Glomerular visceral epithelial cell (primary cell): ENCODE measurements at regions not wholly inside any gene's neighbourhood (a gene's known extent, or its start where the extent isn't known, plus 50 kb on each side); places are given as distances from the start of the nearest gene placed in this dataset.
"Not testable (repeated sequence)": the region's sequence is repeated elsewhere in the genome, so short reads cannot be mapped to it uniquely, and the experiment has no call there.

ENCODE experiments used
- DNase-seq: peaks from one replicate; pipeline ENCODE4 v3.0.0-alpha.2; 2016; ENCODE audit errors: extremely low spot score

DNA sequence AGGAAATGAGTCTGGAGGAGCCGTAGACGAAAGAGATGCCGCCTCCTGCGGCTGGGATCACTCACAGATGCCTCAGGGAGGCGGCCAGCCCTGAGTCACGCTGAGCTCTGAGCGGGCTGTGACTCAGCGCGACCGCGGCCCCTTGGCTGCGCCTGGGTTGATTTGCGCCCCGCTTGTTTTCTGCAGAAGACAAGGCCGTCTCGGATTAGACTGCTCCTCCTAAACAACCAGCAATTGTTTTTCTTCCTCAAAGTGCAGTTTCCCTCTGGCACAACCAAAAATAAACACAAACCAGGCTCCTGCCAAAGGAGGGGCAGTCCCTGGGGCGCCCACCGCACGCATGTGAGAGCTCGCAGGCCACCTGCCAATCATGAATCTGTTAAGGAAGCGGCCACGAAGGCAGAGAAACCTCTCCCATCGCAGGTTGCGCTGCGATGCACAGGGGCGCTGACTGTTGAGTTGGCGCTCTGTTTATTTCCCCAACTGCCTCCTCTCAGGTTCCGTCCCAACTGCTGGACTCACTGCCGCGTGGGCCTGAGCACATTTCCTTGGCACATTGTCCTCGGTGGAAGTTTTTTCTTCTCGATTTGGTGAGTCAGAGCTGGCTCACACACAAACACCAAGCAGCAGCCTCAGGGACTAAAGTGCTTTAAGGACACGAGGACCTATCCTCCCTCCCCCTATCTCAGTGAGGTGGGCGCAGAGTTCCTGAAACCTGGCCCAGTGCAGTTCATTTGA lies 85.2 kb upstream of the NDUFV2 start:
- DNase-seq: peak; percentile 89

DNA sequence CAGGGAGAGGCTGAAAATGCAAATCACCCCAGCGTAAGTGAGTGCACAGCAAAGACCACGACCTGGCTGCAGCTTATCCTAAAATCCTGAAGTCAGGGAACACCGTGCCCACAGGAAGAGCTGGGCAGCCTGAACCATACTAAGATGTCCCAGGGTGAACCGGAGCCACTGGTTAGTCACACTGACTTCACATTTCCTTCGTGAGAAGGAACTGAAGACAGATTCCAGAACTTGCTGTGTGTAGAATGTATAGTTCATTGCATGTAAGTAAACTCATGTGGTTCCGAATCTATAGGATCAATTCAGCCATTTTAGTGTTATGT lies 84.6 kb upstream of the NDUFV2 start:
- no peak for DNase-seq

DNA sequence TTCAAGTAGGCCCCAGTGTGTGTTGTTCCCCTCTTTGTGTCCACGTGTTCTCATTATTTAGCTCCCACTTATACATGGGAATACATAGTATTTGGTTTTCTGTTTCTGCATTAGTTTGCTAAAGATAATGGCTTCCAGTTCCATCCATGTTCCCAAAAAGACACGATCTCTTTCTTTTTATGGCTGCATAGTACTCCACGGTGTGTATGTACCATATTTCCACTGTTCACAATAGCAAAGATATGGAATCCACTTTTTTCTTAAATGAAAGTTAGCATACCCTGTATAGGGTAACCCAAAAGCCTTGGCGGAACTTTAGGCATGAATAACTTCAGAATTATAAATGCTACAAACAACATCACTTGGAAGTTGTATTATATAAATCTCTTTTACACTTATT lies 83.4 kb upstream of the NDUFV2 start:
- no peak for DNase-seq

DNA sequence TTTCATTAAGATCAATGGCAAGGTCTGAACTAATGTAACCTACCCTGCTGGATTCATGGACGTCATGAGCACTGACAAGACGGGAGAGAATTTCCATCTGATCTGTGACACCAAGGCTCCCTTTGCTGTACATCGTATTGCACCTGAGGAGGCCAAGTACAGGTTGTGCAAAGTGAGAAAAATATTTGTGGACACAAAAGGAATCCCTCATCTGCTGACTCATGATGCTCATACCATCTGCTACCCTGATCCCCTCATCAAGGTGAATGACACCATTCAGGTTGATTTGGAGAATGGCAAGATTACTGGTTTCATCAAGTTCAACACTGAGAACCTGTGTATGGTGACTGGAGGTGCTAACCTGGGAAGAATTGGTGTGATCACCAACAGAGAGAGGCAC lies 82.3 kb upstream of the NDUFV2 start:
- DNase-seq: no peak

DNA sequence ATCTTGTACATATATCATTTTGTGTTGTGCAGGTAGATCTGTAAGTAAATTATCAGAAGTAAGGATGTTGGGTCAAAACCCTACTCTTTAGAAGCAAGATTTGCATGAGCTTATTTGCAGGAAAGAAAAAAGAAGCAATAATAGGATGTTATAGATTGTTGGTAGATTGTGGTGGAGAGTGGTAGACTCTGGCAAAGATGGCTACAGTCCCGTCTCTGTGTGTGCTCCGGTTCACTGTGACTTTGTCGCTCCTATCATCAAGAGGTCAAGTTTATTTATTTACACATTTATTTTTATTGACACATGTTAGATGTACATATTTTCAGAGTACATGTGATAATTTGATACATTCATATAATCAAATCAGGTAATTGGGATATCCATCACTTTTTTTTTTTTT lies 81.0 kb upstream of the NDUFV2 start:
- DNase-seq: no peak

DNA sequence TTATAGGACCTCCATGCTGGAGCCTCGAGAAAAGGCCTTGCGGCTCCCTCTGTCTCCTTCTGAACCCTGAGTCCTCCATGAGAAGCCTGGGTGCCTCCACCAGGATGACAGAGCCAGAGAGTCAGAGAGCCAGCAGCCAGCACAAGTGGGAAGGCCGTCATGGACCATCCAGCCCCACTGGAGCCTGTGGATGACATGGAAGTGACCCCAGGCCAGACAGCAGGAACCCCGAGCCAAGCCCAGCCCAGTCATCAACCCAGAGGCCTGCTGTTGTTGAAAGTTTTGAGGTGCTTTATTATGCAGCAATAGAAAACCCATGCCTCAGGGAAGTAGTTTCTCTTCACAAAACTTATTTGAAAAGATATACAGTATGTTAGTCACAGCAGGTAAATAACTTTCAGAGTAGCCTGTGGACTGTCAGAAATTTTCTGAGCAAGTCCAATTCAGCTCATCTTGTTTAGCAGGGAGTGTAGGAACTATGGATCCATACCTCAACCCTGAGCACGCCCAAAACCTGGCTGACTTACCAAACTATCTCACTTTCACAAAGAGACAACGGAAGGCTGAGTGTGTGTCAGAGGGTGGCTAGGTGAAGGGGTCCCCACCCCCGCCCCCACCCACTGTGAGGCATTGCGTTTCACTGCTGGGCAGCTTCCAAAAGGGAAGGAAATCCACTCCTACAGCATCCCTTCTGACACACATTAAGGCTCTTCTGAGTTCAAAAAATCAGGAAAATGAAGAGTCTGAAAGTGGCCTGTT lies 79.9 kb upstream of the NDUFV2 start:
- DNase-seq: no peak

DNA sequence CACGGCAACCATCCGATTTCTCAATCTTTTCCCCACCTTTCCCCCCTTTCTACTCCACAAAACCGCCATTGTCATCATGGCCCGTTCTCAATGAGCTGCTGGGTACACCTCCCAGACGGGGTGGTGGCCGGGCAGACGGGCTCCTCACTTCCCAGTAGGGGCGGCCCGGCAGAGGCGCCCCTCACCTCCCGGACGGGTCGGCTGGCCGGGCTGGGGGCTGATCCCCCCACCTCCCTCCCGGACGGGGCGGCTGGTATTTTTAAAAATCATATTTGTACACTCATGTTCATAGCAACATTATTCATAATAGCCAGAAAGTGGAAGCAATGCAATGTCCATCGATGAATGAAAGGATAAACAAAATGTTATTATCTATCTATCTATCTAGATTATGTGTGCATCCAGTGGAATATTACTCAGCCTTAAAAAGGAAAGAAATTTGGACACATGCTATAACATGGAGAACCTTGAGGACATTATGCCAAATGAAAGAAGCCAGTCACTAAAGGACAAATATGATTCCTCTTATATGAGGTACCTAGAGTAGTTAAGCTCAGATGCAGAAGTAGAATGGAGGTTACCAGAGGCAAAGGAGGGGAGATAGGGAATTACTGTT lies 78.4 kb upstream of the NDUFV2 start:
- not testable (repeated sequence) for DNase-seq

DNA sequence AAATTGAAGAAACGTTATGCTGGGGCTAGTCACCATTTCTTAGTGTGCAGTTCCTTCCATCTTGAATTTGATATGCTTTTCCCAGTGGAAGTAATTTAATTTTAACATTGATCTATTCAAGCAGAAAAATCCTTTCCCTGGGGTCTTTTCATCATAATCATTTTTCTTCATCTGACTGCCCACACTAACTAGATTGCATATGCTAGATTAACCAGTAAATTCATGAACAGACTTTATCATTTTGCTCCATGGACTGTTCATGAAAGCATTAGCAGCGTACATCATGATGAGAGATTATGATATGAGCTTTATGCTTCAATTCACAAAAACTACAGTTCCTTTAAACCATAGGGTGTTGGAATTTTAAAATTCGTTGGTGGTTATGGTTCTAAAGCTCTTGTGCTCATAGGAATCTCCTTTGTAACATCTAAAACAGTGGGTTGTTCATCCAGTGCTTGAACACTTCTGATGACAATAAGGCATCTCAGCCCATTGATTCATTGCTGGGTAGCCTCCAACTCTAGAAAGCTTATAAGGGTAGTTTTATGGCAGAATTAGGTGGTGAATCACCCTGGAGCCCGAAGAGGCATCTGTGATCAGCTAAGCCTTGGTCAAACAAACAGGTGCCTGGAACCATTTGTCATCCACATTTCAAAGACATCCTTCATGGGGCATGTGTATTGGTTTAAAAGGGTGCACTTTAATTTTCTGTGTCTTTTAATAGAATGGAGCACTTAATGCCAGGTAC lies 77.2 kb upstream of the NDUFV2 start:
- DNase-seq: peak; percentile 20

DNA sequence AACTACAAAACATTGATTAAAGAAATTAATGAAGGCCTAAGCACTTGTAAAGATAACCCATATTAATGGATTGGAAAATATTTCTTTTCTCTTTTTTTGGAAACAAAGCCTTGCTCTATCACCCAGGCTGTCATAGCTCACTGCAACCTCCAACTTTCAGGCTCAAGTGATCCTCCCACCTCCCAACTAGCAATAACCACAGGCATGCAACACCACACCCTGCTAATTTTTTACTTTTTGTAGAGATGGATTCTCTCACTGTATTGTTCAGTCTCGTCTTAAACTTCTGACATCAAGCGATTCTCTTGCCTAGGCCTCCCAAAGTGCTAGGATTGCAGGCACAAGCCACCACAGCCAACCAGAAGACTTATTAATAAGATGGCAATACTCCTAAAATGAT lies 73.4 kb upstream of the NDUFV2 start:
- DNase-seq: peak; percentile 5

DNA sequence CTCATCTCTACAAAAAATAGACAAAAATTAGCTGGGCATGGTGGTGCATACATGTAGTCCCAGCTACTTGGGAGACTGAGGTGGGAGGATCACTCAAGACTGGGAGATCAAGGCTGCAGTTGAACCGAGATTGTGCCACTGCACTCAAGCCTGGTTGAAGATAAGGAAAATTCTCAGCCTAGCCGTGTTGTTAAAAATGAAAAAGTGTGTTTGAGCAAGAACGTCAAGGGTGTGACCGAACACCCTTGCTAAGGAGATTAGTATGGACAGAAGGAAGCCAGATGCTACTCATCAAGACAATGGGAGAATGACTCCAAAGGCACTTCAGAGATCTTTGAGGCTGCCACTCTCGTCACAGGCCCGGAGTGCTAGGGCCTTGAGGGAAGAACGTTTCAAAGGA lies 70.0 kb upstream of the NDUFV2 start:
- no peak for DNase-seq

DNA sequence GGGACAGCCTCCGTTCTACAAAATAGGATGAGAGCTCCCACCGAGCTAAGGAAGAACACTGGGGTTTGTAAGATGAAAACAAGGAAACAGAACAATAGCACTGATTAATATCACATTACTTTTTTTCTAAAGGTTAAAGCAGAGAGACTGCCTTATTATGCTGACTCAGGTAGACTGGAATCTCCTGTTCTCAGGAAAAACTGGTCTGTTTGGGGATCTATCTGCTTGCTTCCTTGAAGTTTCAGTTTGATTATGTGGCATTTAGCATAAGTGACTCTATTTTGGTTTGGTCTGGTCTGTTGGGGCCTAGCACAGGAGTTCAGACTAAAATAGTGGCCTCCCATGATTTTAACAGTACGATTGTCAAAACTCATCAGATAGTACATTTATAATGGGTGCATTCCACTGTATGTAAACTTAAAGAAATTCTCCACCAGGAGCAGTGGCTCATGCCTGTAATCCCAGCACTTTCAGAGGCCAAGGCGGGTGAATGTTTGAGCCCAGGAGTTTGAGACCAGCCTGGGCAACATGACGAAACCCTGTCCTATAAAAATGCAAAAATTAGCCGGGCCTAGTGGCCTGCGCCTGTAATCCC lies 64.1 kb upstream of the NDUFV2 start:
- no peak for DNase-seq

DNA sequence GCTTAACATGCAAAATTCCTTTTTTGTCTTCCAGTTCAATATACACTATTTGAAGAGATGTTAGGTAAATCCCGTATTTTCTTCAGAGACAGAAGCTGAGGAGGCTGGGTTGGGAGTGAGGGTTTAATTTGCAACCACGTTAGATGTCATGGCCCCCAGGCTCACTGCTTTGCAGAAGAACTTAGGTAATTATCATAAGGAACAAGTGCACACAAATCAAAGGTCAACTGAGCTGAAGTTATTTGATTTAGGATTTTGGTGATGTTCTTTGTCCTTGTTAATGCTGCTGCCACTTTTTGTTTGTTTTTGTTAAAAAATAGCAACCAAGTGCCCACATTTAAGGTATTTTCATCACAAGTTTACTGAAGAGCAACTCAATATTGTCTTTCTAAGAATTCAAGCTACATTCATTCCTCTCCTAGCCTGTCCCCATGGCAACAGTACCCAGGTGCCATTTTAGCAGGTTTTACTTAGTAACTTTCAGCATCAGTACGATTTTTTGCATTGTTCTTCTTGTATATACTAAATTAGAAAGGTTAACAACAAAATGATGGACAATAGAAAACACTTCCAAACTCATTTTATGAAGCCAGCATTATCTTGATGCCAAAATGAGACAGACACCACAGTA lies 62.9 kb upstream of the NDUFV2 start:
- DNase-seq: no peak

DNA sequence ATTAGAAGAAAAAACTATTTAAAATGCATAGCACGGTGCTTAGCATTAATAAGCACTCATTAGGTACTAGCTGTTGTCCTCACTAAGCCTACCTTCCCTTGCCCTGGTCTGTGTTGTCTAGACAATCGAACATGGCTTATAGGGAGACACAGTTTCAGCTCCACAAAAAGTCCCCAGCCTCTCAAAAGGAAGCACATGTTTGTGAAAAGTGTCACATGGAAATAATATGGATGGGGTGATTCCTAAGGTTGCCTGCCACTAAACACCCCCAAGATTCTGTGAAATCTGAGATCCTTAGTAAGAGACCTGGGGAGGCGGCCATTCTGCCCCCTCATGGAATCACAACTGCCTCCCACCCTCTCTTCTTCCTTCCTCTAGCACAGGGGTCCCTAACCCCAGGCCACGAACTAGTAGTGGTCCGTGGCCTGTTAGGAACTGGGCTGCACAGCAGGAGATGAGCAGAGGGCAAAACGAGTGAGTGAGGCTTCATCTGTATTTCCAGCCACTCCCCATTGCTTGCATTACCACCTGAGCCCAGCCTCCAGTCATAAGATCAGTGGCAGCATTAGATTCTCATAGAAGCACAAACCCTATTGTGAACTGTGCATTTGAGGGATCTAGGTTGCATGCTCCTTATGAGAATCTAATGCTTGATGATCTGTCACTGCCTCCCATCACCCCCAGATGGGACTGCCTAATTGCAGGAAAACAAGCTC lies 59.6 kb upstream of the NDUFV2 start:
- no peak for DNase-seq

DNA sequence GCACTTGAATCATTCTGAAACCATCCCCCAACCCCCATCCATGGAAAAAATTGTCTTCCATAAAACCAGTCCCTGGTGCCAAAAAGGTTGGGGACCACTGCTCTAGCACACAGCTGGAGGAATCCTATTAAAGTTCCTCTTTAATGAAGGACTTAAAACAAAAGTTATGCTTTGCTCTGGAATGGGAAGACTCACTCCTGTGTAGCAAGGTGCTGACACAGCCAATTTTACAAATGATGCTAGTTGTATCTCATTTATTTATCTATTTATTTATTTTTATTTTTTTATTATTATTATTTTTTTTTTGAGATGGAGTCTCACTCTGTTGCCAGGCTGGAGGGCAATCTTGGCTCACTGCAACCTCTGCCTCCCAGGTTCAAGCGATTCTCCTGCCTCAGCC lies 58.9 kb upstream of the NDUFV2 start:
- no peak for DNase-seq

DNA sequence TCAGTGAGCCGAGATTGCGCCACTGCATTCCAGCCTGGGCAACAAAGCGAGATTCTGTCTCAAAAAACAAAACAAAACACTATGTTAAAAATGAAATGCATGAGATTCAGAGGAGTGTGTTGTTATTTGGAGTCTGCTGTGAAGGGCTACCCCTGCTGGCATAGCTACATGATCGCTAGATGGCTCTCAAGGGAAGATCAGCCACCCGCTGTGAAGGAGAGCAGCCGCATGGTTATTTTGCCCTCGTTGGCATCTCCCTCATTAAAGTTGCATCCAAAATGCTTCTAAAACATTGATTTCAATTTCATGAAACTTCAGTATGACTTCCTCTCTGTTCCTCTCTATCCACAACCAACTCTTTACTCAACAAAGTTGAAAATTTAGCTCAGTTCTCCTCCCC lies 54.8 kb upstream of the NDUFV2 start:
- no peak for DNase-seq

DNA sequence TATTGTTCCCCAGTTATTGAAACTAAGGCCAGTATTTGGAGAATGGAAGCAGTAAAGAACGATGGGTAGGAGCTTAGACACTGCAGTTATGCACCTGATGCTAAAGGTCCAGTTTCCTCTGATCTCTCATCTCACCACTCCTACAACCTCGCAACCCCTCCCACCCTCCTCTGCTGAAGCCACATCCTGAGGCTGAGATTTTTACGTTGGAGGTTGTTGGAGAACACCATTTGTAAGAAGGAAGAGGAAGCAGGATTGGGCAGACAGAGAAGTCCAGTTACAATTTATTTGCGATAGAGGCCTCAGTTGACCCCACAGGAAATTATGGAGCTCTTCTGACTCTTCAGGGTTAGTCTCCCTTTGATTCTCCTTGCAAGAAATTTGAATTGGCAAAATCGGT lies 54.3 kb upstream of the NDUFV2 start:
- DNase-seq: no peak

DNA sequence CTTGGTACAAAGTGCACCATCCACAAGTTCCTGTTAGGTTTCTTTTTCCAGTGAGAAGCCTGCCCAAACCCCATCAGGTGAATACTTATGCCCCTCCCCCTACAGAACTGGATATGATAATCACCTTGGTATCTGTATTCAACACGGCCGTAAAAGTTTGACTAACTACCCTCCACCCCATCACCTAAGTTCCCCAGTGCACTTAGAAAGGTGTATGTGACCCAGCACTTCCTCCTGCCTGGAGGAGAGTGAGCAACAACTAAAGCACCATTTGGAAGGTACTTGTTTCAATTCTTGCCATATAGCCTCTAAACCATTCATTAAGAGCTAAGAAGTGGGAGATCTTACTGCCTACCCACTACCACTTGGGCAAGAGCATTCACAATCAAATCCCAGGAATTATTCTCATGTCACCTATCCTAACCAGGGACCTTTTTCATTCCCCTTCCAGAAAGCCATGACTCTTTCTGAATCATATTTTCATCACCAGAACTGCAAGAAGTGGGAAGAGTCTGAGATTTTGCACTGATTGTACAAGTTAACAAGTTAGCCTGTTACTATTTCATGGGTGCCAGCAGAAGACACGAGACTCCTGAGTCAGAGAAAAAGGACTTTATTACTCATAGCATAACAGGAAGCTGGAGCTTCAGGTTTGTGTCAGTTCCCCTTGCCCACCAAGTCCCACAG lies 53.5 kb upstream of the NDUFV2 start:
- DNase-seq: no peak

DNA sequence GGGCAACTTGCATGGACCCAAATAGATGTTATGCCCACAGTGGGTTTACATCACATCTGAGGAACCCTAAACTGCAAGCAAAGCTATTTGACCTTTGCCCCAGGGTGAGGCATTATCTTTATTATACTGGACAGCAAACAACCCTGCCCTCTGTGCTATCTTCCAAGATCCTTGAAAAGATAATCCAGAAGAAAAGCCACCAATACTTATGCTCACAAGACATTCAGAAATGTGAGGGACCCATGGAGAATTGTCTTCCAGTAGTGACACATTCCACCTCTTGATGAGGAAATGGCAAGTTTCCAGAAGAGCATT lies 53.0 kb upstream of the NDUFV2 start:
- DNase-seq: no peak

DNA sequence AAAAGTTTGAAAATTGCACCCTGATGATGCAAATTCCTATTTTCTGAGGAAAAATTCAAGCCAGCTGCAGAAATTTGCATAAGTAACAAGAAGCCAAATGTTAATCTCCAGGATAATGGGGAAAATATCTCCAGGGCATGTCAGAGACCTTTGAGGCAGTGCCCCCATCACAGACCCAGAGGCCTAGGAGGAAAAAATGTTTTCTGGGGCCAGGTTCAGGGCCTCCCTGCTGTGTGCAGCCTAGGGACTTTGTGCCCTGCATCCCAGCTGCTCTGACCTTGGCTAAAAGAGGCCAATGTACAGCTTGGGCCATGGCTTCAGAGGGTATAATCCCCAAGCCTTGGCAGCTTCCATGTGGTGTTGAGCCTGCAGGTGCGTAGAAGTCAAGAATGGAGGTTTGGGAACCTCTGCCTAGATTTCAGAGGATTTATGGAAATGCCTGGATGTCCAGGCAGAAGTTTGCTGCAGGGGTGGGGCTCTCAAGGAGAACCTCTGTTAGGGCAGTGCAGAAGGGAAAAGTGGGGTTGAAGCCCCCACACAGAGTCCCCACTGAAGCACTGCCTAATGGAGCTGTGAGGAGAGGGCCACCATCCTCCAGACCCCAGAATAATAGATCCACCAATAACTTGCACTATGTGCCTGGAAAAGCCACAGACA lies 51.7 kb upstream of the NDUFV2 start:
- DNase-seq: not testable (repeated sequence)
